ENCODE measurements at regions not wholly inside any gene's neighbourhood (a gene's known extent, or its start where the extent isn't known, plus 50 kb on each side); places are given as distances from the start of the nearest gene placed in this dataset.
"Not testable (repeated sequence)": the region's sequence is repeated elsewhere in the genome, so short reads cannot be mapped to it uniquely, and the experiment has no call there.

GRCh38 chr2:175353275-175353674 is 171.8 kb upstream of the ATP5MC3 start:
- no peak for DNase-seq (ENCODE audit: low read depth)

- no peak for DNase-seq (ENCODE audit: low read depth)
Measured at GRCh38 chr2:175351512-175351911, 170.0 kb upstream of the ATP5MC3 start.

- DNase-seq (ENCODE audit: low read depth): no peak
Measured at GRCh38 chr2:175350105-175350504, 168.6 kb upstream of the ATP5MC3 start.

GRCh38 chr2:175342085-175342484 is 160.6 kb upstream of the ATP5MC3 start:
- DNase-seq (ENCODE audit: low read depth): no peak

DNA sequence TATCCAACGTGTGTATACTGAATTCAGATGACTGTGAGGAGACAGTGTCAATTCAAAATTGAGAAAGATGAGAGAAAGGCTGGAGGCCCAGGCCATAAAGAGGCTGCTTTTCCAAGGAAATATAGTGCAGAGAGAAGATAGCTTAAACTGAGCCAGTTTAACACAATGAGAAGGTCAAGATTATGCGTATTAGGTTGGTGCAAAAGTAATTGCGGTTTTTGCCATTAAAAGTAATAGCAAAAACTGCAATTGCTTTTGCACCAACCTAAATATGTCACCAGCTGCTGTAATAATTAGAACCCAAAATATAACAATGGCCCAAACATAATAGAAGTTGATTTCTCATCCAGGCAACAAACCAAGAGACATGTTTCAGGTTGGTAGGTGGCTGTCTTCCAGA is 148.7 kb upstream of the ATP5MC3 start:
- no peak for DNase-seq (ENCODE audit: low read depth)

GRCh38 chr2:175326801-175327200 is 145.3 kb upstream of the ATP5MC3 start:
- no peak for DNase-seq (ENCODE audit: low read depth)

DNA sequence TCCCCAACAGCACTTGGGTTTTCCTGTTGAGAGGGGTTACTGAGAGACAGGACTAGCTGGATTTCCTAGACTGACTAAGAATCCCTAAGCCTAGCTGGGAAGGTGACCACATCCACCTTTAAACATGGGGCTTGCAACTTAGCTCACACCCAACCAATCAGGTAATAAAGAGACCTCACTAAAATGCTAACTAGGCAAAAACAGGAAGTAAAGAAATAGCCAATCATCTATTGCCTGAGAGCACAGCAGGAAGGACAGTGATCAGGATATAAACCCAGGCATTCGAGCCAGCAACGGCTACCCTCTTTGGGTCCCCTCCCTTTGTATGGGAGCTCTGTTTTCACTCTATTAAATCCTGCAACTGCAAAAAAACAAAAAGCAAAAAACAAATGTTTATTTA is 144.7 kb upstream of the ATP5MC3 start:
- DNase-seq (ENCODE audit: low read depth): not testable (repeated sequence)

GRCh38 chr2:175323162-175323561 is 141.7 kb upstream of the ATP5MC3 start:
- no peak for DNase-seq (ENCODE audit: low read depth)

DNA sequence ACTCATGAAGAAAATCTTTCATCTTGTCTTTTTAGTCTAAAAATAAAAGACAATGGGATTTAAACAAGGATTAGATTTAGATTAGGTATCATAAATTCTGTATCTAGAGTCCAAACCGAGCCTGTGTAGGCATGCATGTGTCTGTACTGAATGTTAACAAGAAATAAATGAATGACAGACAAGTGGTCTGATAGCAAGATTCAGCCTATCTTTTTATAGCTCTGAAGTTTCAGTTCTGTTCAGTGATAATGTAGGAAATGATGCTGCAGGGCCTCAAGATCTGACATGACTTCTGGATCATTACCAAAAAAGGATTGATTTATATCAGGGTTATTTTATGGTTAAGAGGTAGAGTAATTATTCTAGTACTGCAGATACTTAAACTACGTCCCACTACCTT is 137.0 kb upstream of the ATP5MC3 start:
- DNase-seq (ENCODE audit: low read depth): no peak

DNA sequence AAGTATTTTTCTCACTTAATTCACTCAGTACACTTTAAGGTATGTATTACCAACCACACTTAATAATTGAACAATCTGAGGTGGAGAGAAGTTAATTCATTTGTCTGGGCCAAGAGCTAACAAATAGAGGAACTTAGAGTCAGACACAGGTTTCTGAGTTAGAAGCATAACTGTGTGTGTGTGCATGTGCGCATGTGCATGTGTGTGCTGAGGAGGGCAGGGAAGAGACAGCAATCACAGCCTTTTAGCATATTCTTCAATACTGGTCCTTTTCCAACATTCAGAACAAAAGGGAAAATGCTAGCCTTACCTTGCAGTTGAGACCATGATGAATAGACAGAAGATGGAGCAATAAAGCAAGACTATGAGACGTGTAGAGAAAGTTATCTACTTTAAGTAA is 136.2 kb upstream of the ATP5MC3 start:
- DNase-seq (ENCODE audit: low read depth): no peak

DNA sequence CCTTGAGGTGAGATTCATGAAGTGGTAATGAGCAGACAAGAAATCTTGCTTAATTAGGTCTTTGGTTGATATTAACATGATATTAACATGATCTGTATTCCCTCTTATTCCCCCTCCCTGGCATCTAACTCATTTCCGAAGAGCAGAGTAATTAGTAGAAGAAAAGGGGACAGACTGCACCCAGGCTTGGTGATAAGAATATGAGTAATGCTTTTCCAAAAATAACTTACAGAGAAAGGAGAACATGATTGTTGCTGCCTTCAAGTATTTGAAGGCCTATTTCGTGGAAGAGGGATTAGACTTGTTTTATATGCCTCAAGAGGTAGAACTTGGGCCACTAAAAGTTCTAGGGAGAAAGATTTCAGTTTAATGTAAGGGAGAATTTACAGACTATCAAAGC is 130.6 kb upstream of the ATP5MC3 start:
- DNase-seq (ENCODE audit: low read depth): no peak

DNA sequence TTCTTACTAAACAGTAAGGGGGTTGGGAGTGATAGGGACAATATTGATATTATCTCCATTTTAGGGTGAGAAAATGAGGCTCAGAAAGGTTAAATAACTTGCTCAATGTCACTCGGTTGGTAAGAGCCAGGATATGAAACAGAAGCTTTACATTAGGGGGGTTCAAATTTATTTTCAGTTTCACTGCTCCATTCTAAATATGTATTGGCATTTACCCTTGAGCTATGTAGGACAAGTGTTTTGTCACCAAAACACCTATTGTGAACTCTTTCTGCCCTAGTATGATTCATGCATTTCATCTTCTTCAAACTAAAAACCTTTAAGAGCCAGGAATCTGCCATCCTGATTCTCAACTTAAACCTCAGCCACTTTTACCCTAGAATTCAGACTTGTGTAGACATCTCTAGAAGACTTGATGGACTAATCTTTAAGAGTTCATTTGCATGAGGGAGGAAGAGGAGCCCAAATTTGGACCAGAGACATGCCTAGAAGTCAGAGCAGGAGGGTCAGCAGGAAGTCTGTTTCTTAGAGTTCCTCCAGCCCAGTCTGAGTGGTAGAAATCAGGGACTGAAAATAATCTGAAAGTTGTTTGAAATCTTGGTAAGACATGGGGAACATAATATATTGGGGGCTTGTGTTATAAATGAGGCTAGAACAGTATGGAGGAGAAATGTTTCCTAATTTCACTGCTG is 129.4 kb upstream of the ATP5MC3 start:
- DNase-seq (ENCODE audit: low read depth): no peak

DNA sequence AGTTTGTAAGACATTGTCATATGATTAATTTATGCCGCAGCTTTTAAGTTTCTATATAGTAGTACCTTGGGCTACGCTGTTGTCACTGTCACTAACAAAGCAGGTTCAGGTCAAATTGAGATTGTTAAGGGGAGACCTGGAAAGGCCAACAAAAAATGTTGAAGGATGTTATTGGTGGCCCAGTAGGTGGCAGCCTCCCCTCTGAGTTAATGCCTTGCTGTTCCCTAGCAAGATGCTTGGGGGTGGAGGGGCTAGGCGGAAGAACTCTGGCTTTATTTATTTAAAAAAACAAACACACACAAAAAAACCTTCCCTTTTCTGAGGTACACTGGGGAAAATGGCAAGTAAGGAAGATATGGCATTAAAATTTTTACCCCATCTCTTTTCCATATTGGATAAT is 128.3 kb upstream of the ATP5MC3 start:
- peak; percentile 52 for DNase-seq (ENCODE audit: low read depth)

- no peak for DNase-seq (ENCODE audit: low read depth)
Measured at GRCh38 chr2:175308005-175308404, 126.5 kb upstream of the ATP5MC3 start.

DNA sequence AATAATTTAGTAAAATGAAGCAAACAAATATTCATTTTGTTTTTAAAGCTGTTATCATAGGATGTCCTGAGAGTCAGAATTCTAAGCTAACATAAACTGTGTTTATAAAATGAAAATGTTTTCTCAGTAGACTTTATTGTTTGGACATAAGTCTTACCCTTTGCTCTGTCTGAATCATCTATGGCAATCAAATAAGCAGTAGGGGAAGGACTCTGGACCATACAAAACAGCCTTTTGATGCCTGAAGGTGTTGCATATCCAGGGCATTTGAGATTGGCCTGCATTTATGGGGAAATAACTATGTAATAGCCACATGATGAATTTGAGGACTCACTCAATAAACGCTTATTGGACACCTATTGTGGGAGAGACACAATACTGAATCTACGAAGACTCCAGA is 123.0 kb upstream of the ATP5MC3 start:
- DNase-seq (ENCODE audit: low read depth): no peak

DNA sequence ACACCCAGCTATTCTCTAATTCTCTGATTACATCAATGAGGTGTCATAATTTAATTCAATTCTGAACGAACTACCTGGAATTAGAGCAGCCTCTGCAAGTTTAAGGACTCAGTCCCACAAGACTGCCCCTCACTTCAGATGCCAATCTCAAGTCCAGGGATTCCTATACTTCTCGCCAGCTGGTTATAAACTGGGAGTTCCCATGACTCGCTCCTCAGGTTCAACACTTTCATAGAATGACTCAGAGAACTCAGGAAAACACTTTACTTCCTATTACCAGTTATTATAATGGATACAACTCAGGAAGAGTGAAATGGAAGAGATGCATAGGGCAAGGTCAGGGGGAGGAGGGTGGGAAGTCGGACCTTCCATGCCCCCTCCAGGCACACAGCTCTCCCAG is 112.3 kb upstream of the ATP5MC3 start:
- peak; percentile 10 for DNase-seq (ENCODE audit: low read depth)

- no peak for DNase-seq (ENCODE audit: low read depth)
Measured at GRCh38 chr2:175293195-175293594, 111.7 kb upstream of the ATP5MC3 start.

DNA sequence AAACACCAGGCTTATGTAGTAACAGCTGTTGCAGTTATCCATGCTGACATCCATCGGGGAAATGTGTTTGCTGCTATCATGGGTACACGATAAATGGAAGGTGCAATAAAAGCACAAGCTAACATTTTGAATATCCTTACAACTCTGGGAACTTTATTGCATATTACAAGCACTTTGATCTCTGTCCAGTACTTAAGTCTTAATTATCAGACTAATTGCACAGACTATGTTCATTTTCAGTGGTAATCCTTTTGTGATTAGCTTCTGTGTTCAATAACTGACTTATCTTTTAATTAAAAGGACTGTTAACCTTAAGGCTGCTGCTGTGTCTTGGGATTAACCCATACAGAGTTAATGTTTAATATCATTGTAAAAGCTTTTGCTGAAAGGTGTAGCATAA is 101.4 kb upstream of the ATP5MC3 start:
- DNase-seq (ENCODE audit: low read depth): no peak

- DNase-seq (ENCODE audit: low read depth): peak; percentile 61
Measured at GRCh38 chr2:175282300-175282699, 100.8 kb upstream of the ATP5MC3 start.

DNA sequence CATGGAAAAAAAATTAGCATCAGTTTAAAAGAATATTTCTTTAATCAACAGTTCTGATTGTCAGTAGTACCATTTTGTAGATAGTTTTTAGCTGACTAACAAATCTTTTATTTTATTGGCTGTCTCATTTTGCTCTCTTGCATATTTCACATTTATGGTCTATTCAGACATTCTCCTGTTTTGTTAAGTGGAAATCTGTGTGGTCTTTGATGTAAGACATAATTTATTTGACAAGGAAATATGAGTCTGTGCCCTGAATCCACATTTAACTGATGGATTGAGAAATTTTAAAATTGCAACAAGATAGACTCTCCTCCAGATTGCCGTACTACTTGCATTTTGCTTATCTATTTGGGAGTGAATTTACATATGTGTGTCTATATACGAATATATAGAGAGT is 96.3 kb upstream of the ATP5MC3 start:
- DNase-seq (ENCODE audit: low read depth): no peak

- DNase-seq (ENCODE audit: low read depth): no peak
Measured at GRCh38 chr2:175275539-175275938, 94.0 kb upstream of the ATP5MC3 start.

GRCh38 chr2:175259164-175259563 is 77.7 kb upstream of the ATP5MC3 start:
- no peak for DNase-seq (ENCODE audit: low read depth)

DNA sequence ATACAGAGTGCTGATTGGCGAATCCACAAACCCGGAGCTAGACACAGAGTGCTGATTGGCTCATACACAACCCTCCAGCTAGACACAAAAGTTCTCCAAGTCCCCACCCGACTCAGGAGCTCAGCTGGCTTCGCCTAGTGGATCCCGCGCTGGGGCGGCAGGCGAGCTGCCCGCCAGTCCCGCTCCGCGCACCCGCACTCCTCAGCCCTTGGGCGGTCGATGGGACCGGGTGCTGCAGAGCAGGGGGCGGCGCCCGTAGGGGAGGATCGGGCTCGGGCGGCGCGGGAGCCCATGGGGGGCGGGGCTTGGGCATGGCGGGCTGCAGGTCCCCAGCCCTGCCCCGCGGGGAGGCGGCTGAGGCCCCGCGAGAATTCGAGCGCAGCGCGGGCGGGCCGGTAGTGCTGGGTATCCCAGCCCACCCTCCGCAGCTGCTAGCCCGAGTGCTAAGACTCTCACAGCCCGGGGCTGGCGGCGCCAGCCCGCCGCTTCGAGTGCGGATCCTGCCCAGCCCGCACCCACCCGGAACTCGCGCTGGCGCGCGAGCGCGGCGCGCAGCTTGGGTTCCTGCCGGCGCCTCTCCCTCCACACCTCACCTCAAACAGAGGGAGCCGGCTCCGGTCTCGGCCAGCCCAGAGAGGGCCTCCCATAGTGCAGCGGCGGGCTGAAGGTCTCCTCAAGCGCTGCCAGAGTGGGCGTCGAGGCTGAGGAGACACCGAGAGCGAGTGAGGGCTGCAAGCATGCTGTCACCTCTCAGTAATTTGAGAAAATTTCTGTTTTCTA is 75.5 kb upstream of the ATP5MC3 start:
- DNase-seq (ENCODE audit: low read depth): no peak

DNA sequence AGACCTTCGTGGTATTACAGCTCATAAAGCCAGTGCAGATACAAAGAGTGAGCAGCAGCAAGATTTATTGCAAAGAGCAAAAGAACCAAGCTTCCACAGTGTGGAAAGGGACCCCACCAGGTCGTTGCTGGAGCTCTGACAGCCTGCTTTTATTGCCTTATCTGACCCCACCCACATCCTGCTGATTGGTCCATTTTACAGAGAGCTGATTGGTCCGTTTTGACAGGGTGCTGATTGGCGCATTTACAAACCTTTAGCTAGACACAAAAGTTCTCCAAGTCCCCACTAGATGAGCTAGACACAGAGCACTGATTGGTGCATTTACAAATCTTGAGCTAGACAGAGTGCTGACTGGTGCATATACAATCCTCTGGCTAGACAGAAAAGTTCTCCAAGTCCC is 74.9 kb upstream of the ATP5MC3 start:
- not testable (repeated sequence) for DNase-seq (ENCODE audit: low read depth)
